ENCODE measurements at regions not wholly inside any gene's neighbourhood (a gene's known extent, or its start where the extent isn't known, plus 50 kb on each side); places are given as distances from the start of the nearest gene placed in this dataset.

DNA sequence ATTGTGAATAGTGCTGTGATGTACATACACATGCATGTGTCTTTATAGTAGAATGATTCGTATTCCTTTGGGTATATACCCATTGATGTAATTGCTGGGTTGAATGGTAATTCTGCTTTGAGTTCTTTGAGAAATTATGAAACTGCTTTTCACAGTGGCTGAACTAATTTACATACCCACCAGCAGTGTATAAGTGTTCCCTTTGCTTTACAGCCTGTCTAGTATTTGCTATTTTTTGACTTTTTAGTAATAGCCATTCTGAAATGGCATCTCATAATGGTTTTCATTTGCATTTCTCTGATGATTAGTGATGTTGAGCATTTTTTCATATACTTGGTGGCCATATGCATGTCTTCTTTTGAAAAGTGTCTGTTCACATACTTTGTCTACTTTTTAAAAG is 54.5 kb upstream of the FAM78B start:
- H3K27me3 ChIP-seq (ENCODE audit: insufficient read depth, low read length) = no peaks in the 10 kb centered on the region
- H3K4me3 ChIP-seq (ENCODE audit: low read length) = no peak overlapping the region
- H3K4me1 ChIP-seq (ENCODE audit: insufficient read depth, low read length) = no peaks in the 10 kb centered on the region
- H3K27ac ChIP-seq (ENCODE audit: low read length) = no peak overlapping the region
- no peaks in the 10 kb centered on the region for H3K36me3 ChIP-seq (ENCODE audit: insufficient read depth, low read depth, low read length)
- H3K9ac ChIP-seq (ENCODE audit: low read depth, low read length) = no peak overlapping the region
- H3K9me3 ChIP-seq (ENCODE audit: insufficient read depth, low read depth, low read length) = no peaks in the 10 kb centered on the region

DNA sequence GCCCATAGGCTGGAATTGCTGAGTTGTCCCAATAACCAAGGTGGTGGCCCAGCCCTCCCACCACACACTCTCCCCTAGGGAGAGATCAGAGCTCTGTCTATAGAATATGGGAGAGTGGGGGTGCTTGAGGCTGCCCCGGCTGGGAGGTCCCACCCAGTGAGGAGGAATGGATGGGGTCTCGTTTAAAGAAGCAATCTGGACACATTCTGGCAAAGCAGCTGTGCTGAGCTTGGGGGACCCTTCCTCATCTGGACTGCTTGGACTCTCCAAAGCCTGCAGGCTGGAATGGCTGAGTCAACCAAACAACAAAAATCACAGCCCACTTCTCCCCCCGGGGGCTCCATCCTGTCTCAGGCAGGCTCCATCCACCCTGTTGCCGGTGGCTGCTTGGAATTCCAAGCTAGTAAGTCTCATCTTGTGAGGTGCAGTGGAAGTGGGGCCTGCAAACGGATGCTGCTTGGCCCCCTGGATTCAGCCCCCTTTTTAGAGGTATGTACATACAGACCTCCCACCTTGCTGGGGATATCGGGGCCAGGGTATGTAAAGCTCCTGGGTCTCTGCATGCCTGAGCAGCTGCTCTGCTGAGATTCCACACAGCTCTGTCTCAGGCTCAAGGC is 67.1 kb upstream of the FAM78B start:
- Histone ChIP-seq H3K4me1 (ENCODE audit: insufficient read depth, low read length) (no peaks in the 10 kb centered on the region), H3K4me3 (ENCODE audit: low read length) (no peak overlapping the region), H3K9me3 (ENCODE audit: insufficient read depth, low read depth, low read length) (no peaks in the 10 kb centered on the region), H3K27me3 (ENCODE audit: insufficient read depth, low read length) (no peaks in the 10 kb centered on the region), H3K9ac (ENCODE audit: low read depth, low read length) (no peak overlapping the region), H3K36me3 (ENCODE audit: insufficient read depth, low read depth, low read length) (no peaks in the 10 kb centered on the region), H3K27ac (ENCODE audit: low read length) (no peak overlapping the region)

GRCh38 chr1:166235728-166236127 is 68.9 kb upstream of the FAM78B start:
- H3K4me1 ChIP-seq (ENCODE audit: insufficient read depth, low read length) = no peaks in the 10 kb centered on the region
- no peaks in the 10 kb centered on the region for H3K9me3 ChIP-seq (ENCODE audit: insufficient read depth, low read depth, low read length)
- no peaks in the 10 kb centered on the region for H3K27me3 ChIP-seq (ENCODE audit: insufficient read depth, low read length)
- H3K4me3 ChIP-seq (ENCODE audit: low read length) = no peak overlapping the region
- no peaks in the 10 kb centered on the region for H3K36me3 ChIP-seq (ENCODE audit: insufficient read depth, low read depth, low read length)
- H3K9ac ChIP-seq (ENCODE audit: low read depth, low read length) = no peak overlapping the region
- no peak overlapping the region for H3K27ac ChIP-seq (ENCODE audit: low read length)

- Histone ChIP-seq H3K27me3 (ENCODE audit: insufficient read depth, low read length) (no peaks in the 10 kb centered on the region), H3K4me3 (ENCODE audit: low read length) (no peak overlapping the region), H3K9ac (ENCODE audit: low read depth, low read length) (no peak overlapping the region), H3K9me3 (ENCODE audit: insufficient read depth, low read depth, low read length) (no peaks in the 10 kb centered on the region), H3K4me1 (ENCODE audit: insufficient read depth, low read length) (no peaks in the 10 kb centered on the region), H3K27ac (ENCODE audit: low read length) (no peak overlapping the region), H3K36me3 (ENCODE audit: insufficient read depth, low read depth, low read length) (no peaks in the 10 kb centered on the region)
Measured at GRCh38 chr1:166237675-166238074, 70.9 kb upstream of the FAM78B start.

GRCh38 chr1:166253076-166253779 is 86.4 kb upstream of the FAM78B start:
- Histone ChIP-seq H3K4me1 (ENCODE audit: insufficient read depth, low read length) (no peaks in the 10 kb centered on the region), H3K36me3 (ENCODE audit: insufficient read depth, low read depth, low read length) (no peaks in the 10 kb centered on the region), H3K27me3 (ENCODE audit: insufficient read depth, low read length) (no peaks in the 10 kb centered on the region), H3K27ac (ENCODE audit: low read length) (no peak overlapping the region), H3K4me3 (ENCODE audit: low read length) (no peak overlapping the region), H3K9ac (ENCODE audit: low read depth, low read length) (no peak overlapping the region), H3K9me3 (ENCODE audit: insufficient read depth, low read depth, low read length) (peaks cover 13% of the 10 kb centered on the region; the same call in 1 of the 2 replicates)

- Histone ChIP-seq H3K36me3 (ENCODE audit: insufficient read depth, low read depth, low read length) (no peaks in the 10 kb centered on the region), H3K9ac (ENCODE audit: low read depth, low read length) (no peak overlapping the region), H3K4me3 (ENCODE audit: low read length) (no peak overlapping the region), H3K9me3 (ENCODE audit: insufficient read depth, low read depth, low read length) (peaks cover 3% of the 10 kb centered on the region; the same call in 1 of the 2 replicates), H3K4me1 (ENCODE audit: insufficient read depth, low read length) (no peaks in the 10 kb centered on the region), H3K27me3 (ENCODE audit: insufficient read depth, low read length) (no peaks in the 10 kb centered on the region), H3K27ac (ENCODE audit: low read length) (no peak overlapping the region)
Measured at GRCh38 chr1:166258017-166258416, 91.2 kb upstream of the FAM78B start.

- Histone ChIP-seq H3K36me3 (ENCODE audit: insufficient read depth, low read depth, low read length) (no peaks in the 10 kb centered on the region), H3K4me1 (ENCODE audit: insufficient read depth, low read length) (no peaks in the 10 kb centered on the region), H3K9ac (ENCODE audit: low read depth, low read length) (no peak overlapping the region), H3K27ac (ENCODE audit: low read length) (no peak overlapping the region), H3K9me3 (ENCODE audit: insufficient read depth, low read depth, low read length) (no peaks in the 10 kb centered on the region), H3K4me3 (ENCODE audit: low read length) (no peak overlapping the region), H3K27me3 (ENCODE audit: insufficient read depth, low read length) (no peaks in the 10 kb centered on the region)
Measured at GRCh38 chr1:166261511-166261910, 94.7 kb upstream of the FAM78B start.

DNA sequence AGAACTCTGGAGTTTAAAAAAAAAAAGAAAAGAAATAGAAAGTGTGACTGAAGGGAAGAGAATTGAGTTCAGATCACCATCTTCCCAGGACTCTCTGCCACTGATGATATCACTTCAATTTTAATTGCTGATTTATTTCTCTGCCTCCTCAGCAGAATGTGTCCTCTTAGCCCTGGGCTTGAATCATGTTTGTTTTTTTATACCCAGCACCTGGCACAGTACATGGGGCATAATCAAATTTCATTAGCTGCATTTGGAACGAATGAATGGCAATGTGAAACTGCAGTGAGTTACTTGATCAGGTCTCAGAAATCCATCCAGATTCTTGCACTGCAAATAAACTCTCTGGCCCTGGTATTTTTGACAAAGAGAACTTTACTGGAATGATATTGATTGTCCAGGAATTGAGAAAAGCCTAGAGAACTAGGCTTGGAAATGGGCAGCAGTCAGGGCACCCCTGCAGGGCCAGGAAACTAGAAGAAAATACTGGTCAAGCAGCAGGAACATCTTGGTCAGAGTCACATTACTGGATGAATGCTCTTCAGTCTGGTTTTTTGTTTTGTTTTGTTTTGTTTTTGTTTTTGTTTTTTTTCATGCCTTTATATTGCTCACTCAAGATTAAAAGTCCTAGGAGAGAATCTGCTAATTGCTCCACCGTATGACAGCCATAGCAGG is 103.8 kb upstream of the FAM78B start:
- Histone ChIP-seq H3K36me3 (ENCODE audit: insufficient read depth, low read depth, low read length) (no peaks in the 10 kb centered on the region), H3K9me3 (ENCODE audit: insufficient read depth, low read depth, low read length) (no peaks in the 10 kb centered on the region), H3K27ac (ENCODE audit: low read length) (no peak overlapping the region), H3K27me3 (ENCODE audit: insufficient read depth, low read length) (no peaks in the 10 kb centered on the region), H3K9ac (ENCODE audit: low read depth, low read length) (no peak overlapping the region), H3K4me1 (ENCODE audit: insufficient read depth, low read length) (peaks cover 15% of the 10 kb centered on the region; the same call in 1 of the 2 replicates), H3K4me3 (ENCODE audit: low read length) (no peak overlapping the region)

- Histone ChIP-seq H3K9me3 (ENCODE audit: insufficient read depth, low read depth, low read length) (no peaks in the 10 kb centered on the region), H3K9ac (ENCODE audit: low read depth, low read length) (no peak overlapping the region), H3K27ac (ENCODE audit: low read length) (no peak overlapping the region), H3K27me3 (ENCODE audit: insufficient read depth, low read length) (no peaks in the 10 kb centered on the region), H3K4me3 (ENCODE audit: low read length) (no peak overlapping the region), H3K36me3 (ENCODE audit: insufficient read depth, low read depth, low read length) (no peaks in the 10 kb centered on the region), H3K4me1 (ENCODE audit: insufficient read depth, low read length) (peaks cover 15% of the 10 kb centered on the region; the same call in 1 of the 2 replicates)
Measured at GRCh38 chr1:166271151-166271538, 104.3 kb upstream of the FAM78B start.

GRCh38 chr1:166272155-166272554 is 105.4 kb upstream of the FAM78B start:
- H3K27me3 ChIP-seq (ENCODE audit: insufficient read depth, low read length) = no peaks in the 10 kb centered on the region
- no peak overlapping the region for H3K4me3 ChIP-seq (ENCODE audit: low read length)
- H3K9ac ChIP-seq (ENCODE audit: low read depth, low read length) = no peak overlapping the region
- peaks cover 15% of the 10 kb centered on the region; the same call in 1 of the 2 replicates for H3K4me1 ChIP-seq (ENCODE audit: insufficient read depth, low read length)
- H3K27ac ChIP-seq (ENCODE audit: low read length) = no peak overlapping the region
- no peaks in the 10 kb centered on the region for H3K9me3 ChIP-seq (ENCODE audit: insufficient read depth, low read depth, low read length)
- no peaks in the 10 kb centered on the region for H3K36me3 ChIP-seq (ENCODE audit: insufficient read depth, low read depth, low read length)

DNA sequence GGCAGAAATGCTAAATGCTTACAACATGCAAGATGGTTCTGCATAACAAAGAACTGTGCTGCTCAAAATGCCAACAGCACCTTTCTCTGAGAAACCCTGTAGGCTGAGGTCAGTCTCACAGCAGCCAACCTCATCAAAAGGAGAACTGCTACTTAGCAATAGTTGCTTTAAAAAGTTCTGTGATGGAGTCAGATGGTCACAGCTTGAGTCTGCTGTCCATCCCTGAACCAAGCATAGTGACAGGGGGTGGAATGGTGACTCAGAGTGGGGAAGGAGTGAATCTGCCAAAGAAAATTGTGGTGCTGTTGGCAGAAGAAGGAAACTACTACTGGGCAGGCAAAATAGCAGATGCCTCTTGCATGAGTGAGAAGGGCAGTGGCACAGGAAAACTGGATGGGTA is 106.0 kb upstream of the FAM78B start:
- Histone ChIP-seq H3K27ac (ENCODE audit: low read length) (no peak overlapping the region), H3K4me3 (ENCODE audit: low read length) (no peak overlapping the region), H3K36me3 (ENCODE audit: insufficient read depth, low read depth, low read length) (no peaks in the 10 kb centered on the region), H3K4me1 (ENCODE audit: insufficient read depth, low read length) (peaks cover 15% of the 10 kb centered on the region; the same call in 1 of the 2 replicates), H3K9me3 (ENCODE audit: insufficient read depth, low read depth, low read length) (no peaks in the 10 kb centered on the region), H3K27me3 (ENCODE audit: insufficient read depth, low read length) (no peaks in the 10 kb centered on the region), H3K9ac (ENCODE audit: low read depth, low read length) (no peak overlapping the region)

- H3K4me1 ChIP-seq (ENCODE audit: insufficient read depth, low read length) = peaks cover 15% of the 10 kb centered on the region; the same call in 1 of the 2 replicates
- no peak overlapping the region for H3K9ac ChIP-seq (ENCODE audit: low read depth, low read length)
- no peaks in the 10 kb centered on the region for H3K9me3 ChIP-seq (ENCODE audit: insufficient read depth, low read depth, low read length)
- no peaks in the 10 kb centered on the region for H3K27me3 ChIP-seq (ENCODE audit: insufficient read depth, low read length)
- no peaks in the 10 kb centered on the region for H3K36me3 ChIP-seq (ENCODE audit: insufficient read depth, low read depth, low read length)
- H3K27ac ChIP-seq (ENCODE audit: low read length) = no peak overlapping the region
- H3K4me3 ChIP-seq (ENCODE audit: low read length) = no peak overlapping the region
Measured at GRCh38 chr1:166273618-166274017, 106.8 kb upstream of the FAM78B start.
